NCI-H2227 (cell line): ENCODE measurements at regions not wholly inside any gene's neighbourhood (a gene's known extent, or its start where the extent isn't known, plus 50 kb on each side); places are given as distances from the start of the nearest gene placed in this dataset.

ENCODE experiments used
- DNase-seq: peaks from one replicate; lab custom pipeline; 2025; ENCODE audit not compliant: unreplicated experiment; lab: John Stamatoyannopoulos, UW

- DNase-seq, result no peak
Measured at GRCh38 chr20:7493311-7493710, 446.9 kb downstream of the HAO1 start.

- DNase-seq, result no peak
Measured at GRCh38 chr20:7496394-7496991, 443.8 kb downstream of the HAO1 start.

- no peak for DNase-seq
Measured at GRCh38 chr20:7497985-7498384, 442.3 kb downstream of the HAO1 start.

GRCh38 chr20:7499201-7499600 lies 441.1 kb downstream of the HAO1 start:
- no peak for DNase-seq

GRCh38 chr20:7500231-7500663 lies 440.0 kb downstream of the HAO1 start:
- DNase-seq, result no peak

GRCh38 chr20:7503501-7503900 lies 436.8 kb downstream of the HAO1 start:
- no peak for DNase-seq

- DNase-seq, result no peak
Measured at GRCh38 chr20:7505152-7505834, 435.0 kb downstream of the HAO1 start.

GRCh38 chr20:7505835-7506221 lies 434.4 kb downstream of the HAO1 start:
- DNase-seq, result no peak

- no peak for DNase-seq
Measured at GRCh38 chr20:7516621-7517111, 423.6 kb downstream of the HAO1 start.

GRCh38 chr20:7520361-7520760 lies 419.9 kb downstream of the HAO1 start:
- DNase-seq, result no peak

- DNase-seq, result no peak
Measured at GRCh38 chr20:7523288-7523687, 417.0 kb downstream of the HAO1 start.

- no peak for DNase-seq
Measured at GRCh38 chr20:7540018-7540417, 400.2 kb downstream of the HAO1 start.

GRCh38 chr20:7540923-7541322 lies 399.3 kb downstream of the HAO1 start:
- no peak for DNase-seq

- DNase-seq, result no peak
Measured at GRCh38 chr20:7571101-7571500, 369.2 kb downstream of the HAO1 start.

- no peak for DNase-seq
Measured at GRCh38 chr20:7571521-7572055, 368.7 kb downstream of the HAO1 start.

- no peak for DNase-seq
Measured at GRCh38 chr20:7579888-7580287, 360.4 kb downstream of the HAO1 start.

- DNase-seq, result no peak
Measured at GRCh38 chr20:7585126-7585679, 355.1 kb downstream of the HAO1 start.

- no peak for DNase-seq
Measured at GRCh38 chr20:7586481-7586880, 353.8 kb downstream of the HAO1 start.

GRCh38 chr20:7589164-7589563 lies 351.1 kb downstream of the HAO1 start:
- DNase-seq, result no peak

- DNase-seq, result no peak
Measured at GRCh38 chr20:7596541-7596940, 343.7 kb downstream of the HAO1 start.

GRCh38 chr20:7601431-7601830 lies 338.8 kb downstream of the HAO1 start:
- DNase-seq, result no peak

GRCh38 chr20:7606941-7607340 lies 333.3 kb downstream of the HAO1 start:
- DNase-seq, result no peak
